Cardiac muscle cell (in vitro differentiated cells and primary cell): ENCODE measurements at regions not wholly inside any gene's neighbourhood (a gene's known extent, or its start where the extent isn't known, plus 50 kb on each side); places are given as distances from the start of the nearest gene placed in this dataset.
A peak's percentile ranks its signal among the peaks of the same experiment; 100 is the strongest.

Experiments
- DNase-seq, 2 donors: peaks; one replicate each; pipeline versions ENCODE4 v3.0.0 to v3.0.0-alpha.2; 2010 to 2017; ENCODE audit warnings: low read depth in 1 of 2, low spot score in 1 of 2
- H3K27ac ChIP-seq: fragments of 200-600 bp; sonication (generic); 2 replicates; pipeline ENCODE4 v1.5.1; 2016
- H3K27me3 ChIP-seq: fragments of 200-600 bp; sonication (generic); 2 replicates; pipeline ENCODE4 v1.6.0; 2016; ENCODE audit warnings: control low read depth
- H3K36me3 ChIP-seq: fragments of 200-600 bp; sonication (generic); 2 replicates; pipeline ENCODE4 v1.5.1; 2016; ENCODE audit warnings: control low read depth
- H3K4me1 ChIP-seq: fragments of 200-600 bp; sonication (generic); 2 replicates; pipeline ENCODE4 v1.8.1; 2017; ENCODE audit warnings: low read depth, mild to moderate bottlenecking, mixed run types
- H3K4me3 ChIP-seq: fragments of 200-600 bp; sonication (generic); 2 replicates; pipeline ENCODE4 v1.5.1; 2016; ENCODE audit warnings: mild to moderate bottlenecking
- H3K9me3 ChIP-seq: fragments of 200-600 bp; sonication (generic); 2 replicates; pipeline ENCODE4 v1.5.1; 2017; ENCODE audit warnings: low read depth, mild to moderate bottlenecking, control low read depth
- TF ChIP-seq, protein P1 (sequence below): IDR thresholded peaks from 2 replicates; pipeline ENCODE4 v1.5.1; 2012; ENCODE audit warnings: low read depth, mild to moderate bottlenecking, low read length

DNA sequence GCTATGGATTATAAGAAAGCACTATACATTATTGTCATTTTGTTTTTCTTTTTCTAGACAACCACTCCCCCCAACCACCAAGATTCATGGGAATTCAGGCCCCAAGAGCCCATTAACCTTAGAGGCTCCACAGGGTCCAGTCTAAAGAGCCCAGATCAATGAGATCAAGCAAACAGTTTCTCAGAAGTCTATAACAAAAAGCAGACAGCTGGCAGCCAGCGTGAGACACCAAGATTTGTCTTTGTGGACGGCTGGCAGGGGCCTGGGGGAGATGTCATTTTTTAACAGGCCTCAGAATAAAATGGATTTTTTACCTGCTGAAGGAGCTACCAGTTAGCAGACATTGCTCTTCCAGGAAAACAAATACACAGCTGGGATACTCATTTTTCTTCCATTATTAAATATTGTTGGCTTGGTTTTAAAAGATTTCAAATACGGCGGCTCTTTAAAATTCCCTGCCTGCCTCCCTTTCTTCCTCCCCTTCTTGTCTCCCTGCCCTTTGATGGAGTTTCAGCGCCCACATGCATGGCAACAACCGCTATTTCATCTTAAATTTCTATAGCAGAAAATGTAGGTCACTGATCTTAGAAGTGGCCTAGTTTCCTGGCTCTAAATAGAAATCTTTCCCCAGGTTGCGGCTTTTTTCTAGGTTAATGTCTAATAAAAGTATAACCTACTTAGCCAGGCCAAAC is 130.6 kb downstream of the FAM174B start:
- no peaks in the 10 kb centered on the region for H3K36me3 ChIP-seq
- no peak overlapping the region for H3K27ac ChIP-seq
- no peaks in the 10 kb centered on the region for H3K27me3 ChIP-seq
- no peaks in the 10 kb centered on the region for H3K4me1 ChIP-seq
- DNase-seq = no peak
- no peaks in the 10 kb centered on the region for H3K9me3 ChIP-seq
- TF ChIP-seq, protein P1, sequence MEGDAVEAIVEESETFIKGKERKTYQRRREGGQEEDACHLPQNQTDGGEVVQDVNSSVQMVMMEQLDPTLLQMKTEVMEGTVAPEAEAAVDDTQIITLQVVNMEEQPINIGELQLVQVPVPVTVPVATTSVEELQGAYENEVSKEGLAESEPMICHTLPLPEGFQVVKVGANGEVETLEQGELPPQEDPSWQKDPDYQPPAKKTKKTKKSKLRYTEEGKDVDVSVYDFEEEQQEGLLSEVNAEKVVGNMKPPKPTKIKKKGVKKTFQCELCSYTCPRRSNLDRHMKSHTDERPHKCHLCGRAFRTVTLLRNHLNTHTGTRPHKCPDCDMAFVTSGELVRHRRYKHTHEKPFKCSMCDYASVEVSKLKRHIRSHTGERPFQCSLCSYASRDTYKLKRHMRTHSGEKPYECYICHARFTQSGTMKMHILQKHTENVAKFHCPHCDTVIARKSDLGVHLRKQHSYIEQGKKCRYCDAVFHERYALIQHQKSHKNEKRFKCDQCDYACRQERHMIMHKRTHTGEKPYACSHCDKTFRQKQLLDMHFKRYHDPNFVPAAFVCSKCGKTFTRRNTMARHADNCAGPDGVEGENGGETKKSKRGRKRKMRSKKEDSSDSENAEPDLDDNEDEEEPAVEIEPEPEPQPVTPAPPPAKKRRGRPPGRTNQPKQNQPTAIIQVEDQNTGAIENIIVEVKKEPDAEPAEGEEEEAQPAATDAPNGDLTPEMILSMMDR = no peak
- no peak overlapping the region for H3K4me3 ChIP-seq

DNA sequence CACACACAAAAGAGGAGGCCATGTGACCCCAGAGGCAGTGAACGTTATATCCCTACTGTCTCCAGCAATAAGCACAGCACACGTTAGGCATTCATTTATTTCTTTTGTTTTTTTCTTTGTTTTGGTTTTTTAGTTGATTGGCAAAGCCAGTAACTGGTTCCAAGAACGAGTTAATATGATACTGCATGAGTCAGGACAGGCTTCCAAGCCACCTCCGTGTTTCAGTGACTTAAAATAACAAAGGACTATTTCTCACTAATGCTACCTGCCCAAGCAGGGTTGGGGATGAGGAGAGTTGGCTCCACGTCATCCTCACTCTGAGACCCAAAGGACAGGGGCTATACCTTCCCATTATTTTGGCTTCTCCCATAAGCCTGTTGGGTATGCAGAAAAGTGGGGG is 130.5 kb downstream of the ST8SIA2 start:
- Histone ChIP-seq H3K9me3 (no peaks in the 10 kb centered on the region), H3K4me1 (no peaks in the 10 kb centered on the region), H3K36me3 (no peaks in the 10 kb centered on the region), H3K27me3 (no peaks in the 10 kb centered on the region), H3K4me3 (no peak overlapping the region), H3K27ac (no peak overlapping the region)
- no peak for DNase-seq
- TF ChIP-seq, protein P1 = no peak

DNA sequence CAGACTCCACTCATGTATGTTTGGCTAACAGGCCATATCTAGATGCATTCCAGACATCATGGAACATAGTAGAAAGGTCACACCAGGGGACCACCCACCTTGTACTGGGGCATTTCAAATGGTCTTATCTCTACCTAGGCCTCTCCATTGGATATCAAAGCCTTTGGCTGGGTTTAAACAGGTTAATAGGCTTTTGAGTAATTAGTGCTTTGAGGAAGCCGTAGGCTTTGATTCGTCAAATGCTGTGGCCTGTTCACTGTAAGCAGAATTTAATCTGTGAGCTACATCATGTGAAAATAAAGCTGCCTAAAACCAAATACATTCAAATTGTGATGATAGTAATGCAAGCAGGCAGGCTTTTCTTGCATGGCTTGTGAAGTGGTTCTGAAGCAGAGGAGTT is 129.5 kb downstream of the ST8SIA2 start:
- no peaks in the 10 kb centered on the region for H3K9me3 ChIP-seq
- H3K27ac ChIP-seq = no peak overlapping the region
- no peaks in the 10 kb centered on the region for H3K27me3 ChIP-seq
- peak in 1 of 2 donors; percentile 28 for DNase-seq
- no peaks in the 10 kb centered on the region for H3K36me3 ChIP-seq
- no peak overlapping the region for H3K4me3 ChIP-seq
- H3K4me1 ChIP-seq = no peaks in the 10 kb centered on the region
- TF ChIP-seq, protein P1 = no peak

DNA sequence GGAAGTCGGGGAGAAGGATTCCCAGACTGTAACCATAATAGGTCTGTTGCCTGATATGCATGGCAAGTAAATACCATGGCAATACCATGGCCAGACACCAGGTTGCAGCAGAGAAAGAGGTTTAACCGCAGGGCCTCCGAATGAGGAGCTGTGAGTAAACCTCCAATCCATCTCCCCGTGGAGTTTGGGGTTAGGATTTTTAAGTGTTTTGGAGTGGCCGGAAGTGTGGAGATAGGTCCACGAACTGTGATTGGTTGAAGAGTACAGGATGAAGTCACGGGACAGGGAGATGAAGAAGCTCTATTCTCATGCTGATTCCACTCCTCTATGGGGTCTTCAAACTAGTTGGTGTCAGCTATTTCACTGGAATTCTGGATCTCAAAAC is 127.9 kb downstream of the ST8SIA2 start:
- TF ChIP-seq, protein P1 = peak; percentile 90
- Histone ChIP-seq H3K4me3 (no peak overlapping the region), H3K27ac (no peak overlapping the region), H3K9me3 (no peaks in the 10 kb centered on the region), H3K36me3 (no peaks in the 10 kb centered on the region), H3K27me3 (no peaks in the 10 kb centered on the region), H3K4me1 (no peaks in the 10 kb centered on the region)
- peak; percentile 83 to 93 for DNase-seq

DNA sequence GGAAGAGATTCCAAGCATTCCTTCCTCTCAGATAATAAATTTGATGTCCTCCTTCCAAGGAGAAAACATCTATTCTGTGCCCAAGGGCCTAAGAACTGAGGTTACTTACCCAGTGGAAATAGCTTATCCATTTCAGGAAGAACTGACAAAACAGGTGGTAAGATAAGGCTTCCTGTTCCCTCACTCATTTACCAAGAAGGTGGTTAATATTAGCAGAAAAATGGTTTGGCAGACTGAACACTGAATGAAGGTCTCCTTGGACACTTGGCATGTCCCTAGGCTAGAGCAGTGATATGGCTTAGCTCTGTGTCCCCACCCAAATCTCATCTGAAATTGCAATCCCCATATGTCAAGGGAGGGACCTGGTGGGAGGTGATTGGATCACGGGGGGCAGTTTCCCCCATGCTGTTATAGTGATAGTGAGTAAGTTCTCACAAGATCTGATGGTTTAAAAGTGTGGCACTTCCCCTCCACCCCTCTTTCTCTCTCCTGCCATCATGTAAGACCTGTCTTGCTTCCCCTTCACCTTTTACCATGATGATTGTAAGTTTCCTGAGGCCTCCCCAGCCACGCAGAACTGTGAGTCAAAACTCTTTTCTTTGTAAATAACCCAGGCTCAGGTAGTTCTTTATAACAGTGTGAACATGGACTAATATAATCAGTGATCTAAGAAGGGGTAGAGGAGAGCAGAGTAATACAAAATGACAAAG is 127.4 kb downstream of the ST8SIA2 start:
- Histone ChIP-seq H3K27ac (no peak overlapping the region), H3K9me3 (no peaks in the 10 kb centered on the region), H3K36me3 (no peaks in the 10 kb centered on the region), H3K27me3 (no peaks in the 10 kb centered on the region), H3K4me3 (no peak overlapping the region), H3K4me1 (no peaks in the 10 kb centered on the region)
- no peak for DNase-seq
- TF ChIP-seq, protein P1 = no peak
